UCSD-AML1 (cell line): ENCODE measurements at regions not wholly inside any gene's neighbourhood (a gene's known extent, or its start where the extent isn't known, plus 50 kb on each side); places are given as distances from the start of the nearest gene placed in this dataset.
"Not testable (repeated sequence)": the region's sequence is repeated elsewhere in the genome, so short reads cannot be mapped to it uniquely, and the experiment has no call there.

Experiments used
- DNase-seq: peaks from one replicate; lab custom pipeline; 2025; ENCODE audit not compliant: unreplicated experiment; lab: John Stamatoyannopoulos, UW

DNA sequence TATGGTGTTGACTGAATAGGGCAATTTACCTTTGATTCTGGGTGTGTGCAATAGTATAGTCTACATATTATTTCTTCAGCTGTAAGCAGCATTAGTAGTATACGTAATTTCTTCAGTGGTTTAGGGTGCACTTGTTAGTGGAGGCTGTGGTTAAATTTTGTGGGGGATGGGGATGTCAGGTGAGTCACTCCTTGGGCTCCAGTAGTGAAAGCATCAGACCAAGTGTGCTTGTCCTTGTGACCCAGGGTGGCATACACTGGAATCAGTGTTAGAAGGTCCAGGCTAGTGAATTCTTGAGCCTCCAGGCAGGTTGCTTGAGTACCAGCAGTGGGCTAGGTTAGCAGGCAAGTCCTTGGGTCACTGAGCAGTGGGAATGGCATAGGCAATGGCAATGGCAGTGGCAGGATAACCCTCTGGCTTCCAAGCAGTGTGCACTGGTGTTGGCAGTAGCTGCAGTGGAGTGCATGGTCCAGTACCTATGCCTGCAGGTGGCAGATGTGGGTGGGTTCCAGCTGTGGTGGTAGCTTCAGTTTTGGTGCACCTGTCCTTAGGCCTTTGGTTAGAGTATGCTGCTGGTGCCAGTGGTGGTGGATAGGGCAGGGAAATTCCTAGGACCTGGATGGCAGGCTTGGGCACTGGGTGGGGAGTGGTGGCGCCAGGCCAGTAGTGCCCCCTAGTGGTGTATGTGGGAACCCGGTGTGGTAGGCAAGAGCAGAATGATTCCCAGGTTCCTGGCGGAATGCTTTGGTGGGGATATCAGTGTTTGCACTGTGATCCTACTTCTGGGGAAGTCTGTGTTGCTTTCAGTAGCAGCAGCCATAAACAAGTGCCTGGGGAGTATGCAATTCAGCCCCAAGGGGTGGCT, 531.0 kb downstream of the SMARCA1 start:
- no peak for DNase-seq

DNA sequence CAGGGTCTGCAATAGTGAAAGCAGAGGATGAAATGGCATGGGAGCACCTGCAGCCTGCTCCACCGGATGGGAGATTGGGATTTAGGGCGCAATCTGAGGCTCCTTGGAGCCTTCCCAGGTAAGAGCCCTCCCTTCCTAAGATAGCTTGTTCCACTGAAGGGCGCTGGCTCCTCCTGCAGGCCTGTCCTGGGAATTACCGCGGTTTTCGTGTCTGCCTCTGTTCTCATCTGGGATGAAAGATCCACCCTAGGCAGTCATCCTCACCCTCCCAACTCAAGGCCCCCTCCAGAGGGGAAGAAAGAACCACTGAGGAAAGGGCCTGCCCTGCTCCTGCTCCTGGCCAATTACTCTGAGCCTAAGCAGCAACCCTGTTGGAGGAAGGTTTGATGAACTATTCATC, 547.5 kb downstream of the SMARCA1 start:
- peak; percentile 27 for DNase-seq

DNA sequence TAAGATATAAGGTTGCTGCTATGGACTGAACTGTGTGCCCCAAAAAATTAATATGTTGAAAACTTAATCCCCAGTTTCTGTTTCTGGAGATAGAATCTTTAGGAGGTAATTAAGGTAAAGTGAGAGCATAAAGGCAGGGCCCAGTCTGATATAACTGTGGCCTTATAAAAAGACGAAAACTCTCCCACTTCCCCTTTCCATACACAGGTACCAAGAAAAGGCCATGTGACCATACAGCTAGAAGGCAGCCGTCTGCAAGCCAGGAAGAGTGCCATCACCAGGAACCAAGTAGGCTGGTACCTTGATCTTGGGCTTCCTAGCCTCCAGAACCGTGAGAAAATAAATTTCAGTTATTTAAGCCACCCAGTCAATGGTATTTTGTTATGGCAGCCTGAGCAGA, 550.3 kb downstream of the SMARCA1 start:
- DNase-seq: no peak

DNA sequence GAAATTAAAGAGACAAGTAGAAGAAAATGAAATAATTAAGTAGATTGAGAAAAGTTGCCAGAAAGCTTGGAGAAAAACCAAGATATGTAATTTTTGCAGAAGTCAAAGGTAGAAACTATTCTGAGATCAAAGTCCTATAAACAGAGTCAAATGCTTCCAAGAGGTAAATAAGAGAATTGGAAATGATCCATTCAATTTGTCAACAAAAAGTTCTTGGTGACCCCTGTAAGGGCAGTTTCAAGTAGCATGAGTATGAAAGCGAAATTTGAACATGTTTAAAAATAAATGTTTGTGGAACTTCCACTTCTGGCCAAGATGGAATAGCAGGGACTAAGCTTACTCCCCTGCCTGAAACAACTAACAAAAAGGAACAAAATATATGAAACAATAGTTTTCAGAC, 562.0 kb downstream of the SMARCA1 start:
- no peak for DNase-seq

DNA sequence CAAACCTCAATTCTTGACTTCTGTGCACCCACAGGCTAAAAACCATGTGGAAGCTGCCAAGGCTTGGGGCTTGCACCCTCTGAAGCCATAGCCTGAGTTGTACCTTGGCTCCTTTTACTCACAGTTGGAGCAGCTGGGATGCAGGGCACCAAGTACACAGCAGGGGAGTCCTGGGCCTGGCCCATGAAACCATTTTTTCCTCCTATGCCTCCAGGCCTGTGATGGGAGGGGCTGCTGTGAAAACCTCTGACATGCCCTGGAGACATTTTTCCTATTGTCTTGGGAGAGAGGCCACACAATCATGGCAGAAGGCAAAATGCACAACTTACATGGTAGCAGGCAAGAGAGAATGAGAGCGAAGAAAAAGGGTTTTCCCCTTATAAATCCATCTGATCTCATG, 568.6 kb downstream of the SMARCA1 start:
- DNase-seq: not testable (repeated sequence)

DNA sequence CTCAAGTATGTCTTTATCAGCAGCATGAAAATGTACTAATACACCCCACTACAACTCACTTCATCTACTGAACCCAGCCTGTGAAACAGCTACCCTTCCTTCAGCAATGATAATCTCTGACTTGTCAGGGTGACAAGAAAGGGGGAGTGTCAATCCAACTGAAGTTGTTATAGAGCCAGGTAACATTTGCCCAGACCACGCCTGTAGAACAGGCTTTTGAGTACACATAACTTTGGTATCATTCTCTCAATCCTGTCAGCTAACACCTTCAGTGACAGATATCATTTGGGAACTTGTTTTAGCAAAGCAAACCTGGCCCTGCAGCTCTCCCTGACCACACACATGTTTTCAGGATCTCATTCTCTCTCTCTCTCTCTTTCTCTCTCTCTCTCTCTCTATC, 592.2 kb downstream of the SMARCA1 start:
- DNase-seq: no peak

DNA sequence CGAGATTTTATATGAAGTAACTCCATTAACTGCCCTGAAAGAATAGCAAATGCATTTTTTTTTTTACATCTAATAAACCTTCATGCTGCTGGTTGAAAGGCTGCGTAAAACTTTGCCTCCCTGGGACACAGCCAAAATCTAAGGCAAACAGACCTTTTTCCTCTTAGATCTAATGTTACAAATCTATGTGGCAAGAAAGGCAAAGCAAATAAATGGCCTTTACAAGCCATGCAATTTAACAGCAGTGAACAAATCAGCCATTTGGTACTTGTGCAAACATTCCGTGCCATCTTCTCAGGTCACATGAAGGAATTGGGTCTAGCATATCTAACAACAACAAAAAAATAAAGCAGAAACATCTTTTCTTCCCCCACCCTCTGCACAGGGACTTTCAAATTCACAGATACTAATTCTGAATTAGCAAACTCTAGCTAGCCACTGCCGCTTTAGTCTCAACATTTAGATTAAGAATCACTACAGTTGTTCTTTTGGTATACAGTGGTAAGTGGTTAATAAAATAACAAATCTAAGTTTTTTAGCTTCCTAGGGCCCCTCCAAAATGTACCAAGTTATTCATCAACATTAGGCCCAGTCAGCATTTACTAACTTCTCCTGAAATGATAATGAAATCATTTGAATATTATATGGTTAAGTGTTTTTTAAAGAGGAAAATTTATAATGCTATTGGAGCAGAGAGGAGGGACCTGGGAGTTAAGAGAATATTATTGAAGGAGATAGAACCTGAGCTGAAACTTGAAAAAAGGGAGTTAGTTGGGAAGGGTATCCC, 593.8 kb downstream of the SMARCA1 start:
- no peak for DNase-seq

DNA sequence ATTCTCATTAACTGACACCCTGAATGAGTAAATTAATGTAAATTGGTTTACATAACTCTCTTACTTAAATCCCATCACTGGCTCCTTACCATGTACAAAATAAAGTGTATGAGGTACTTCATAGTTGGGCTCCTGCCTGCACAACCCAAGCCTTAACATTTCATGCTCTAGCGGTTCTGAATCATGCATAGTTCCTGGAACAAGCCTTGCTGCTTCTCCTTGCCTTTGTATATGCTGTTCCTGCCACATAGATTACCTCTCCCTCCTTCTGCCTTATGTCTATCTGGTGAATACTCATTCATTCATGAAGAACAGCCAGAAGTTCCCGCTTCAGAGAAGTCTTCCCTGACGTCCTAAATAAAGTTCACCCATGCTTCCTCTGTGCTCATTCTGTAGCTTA, 594.7 kb downstream of the SMARCA1 start:
- no peak for DNase-seq

DNA sequence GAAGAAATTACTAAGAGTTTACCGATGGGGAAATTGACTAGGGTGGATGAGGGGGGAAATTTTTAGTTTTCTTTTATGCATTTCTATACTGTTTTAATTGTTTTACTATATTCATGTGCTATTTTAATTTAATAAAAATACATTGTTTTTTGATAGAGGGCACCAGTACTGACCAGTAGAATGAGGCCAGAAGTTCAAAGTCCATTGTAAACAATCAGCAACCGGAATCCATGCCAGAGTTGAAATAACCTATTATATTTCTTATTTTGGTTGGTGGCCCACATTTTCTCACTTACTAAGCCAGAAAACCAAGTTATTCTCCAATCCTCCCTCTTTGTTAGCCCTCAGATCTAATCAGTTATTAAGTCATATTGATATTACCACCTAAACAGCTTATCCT, 595.9 kb downstream of the SMARCA1 start:
- DNase-seq: no peak

DNA sequence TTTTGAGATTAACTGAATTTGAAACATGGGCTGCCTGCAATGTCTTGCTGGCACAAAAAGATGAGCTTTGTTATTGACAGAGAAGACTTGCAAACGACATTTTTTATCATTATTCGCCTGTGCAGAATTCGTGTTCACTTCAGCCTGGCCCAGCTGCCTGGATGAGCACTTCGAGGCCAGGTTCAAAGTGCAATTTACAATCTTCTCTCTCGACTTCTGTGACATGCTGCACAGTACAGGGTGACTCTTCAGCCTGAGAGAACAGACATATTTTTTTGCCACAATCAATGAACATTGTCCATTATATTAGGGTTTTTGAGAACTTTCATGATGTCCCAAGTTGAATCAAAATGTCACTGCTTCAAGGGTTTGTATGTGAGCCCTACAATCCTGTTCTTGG, 616.5 kb downstream of the SMARCA1 start:
- DNase-seq: no peak

DNA sequence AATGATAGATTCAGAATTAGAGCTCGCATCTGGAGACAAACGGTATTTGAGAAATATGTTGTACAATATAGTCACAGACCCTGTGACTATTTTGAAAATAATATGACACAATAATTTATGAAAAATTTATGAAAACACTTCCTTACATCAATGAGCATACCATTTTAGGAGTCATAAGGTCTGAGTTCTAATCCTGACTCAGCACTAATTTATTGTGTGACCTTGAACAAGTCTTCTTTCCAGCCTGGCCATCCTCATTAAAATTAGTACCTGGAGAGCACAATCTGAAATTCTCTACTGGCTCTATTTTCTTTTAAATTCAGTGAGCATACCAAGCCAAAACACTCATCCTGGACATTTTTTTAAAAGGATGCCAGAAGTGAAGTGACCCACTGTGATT, 622.3 kb downstream of the SMARCA1 start:
- no peak for DNase-seq

DNA sequence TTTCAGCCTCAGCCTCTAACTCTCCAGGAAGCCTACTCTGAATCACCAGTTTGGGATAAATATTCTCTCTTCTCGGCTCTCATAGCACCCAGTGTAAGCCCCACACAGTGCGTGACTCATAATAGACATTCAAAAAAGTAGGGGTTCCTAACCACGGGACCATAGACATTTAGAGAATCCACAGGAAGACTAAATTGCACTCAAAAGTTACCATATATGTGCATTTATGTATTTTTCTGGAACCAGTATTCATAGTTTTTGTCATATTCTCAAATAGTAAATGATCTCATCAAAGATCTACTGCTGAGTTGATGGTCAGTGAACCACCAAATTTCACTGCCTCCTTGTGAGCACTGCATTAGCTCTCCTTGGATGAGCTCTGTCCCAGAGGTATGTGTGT, 625.7 kb downstream of the SMARCA1 start:
- no peak for DNase-seq

DNA sequence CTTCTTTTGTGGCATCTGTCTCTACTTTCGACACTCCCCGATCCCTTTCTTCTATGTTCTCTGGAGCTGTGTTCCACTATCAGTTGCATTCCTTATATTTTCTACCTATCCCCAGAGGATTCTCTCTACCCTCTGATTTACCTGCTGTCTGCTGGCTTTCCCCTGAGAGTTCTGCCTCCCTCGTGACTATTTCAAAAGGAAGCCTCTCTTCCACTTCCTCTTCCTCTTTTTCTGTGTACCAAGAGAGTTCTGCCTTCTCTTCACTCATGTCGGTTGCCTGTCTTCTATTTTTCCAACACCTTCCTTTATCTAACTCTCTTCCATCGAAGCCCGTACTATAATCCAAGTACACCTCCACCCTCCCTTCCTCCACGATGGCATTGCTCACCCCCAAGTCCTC, 631.7 kb downstream of the SMARCA1 start:
- no peak for DNase-seq

DNA sequence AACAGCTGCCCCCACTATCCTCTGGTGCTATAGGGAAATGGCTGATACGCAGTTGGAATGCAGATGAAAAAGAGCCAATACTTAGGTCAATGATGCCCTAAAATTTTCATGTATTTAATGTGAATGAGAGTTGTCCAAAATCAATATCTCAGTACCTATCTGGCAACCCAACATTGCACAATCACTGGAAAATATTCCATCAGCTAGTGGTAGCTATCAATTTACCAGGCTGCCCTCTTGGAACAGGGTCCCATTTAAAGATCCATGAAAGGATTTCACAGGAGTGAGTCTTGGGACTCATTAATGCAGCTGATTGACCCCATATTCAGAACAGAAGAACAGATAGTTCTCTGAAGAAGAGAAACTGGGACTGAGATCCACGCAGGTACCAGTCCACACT, 638.9 kb downstream of the SMARCA1 start:
- DNase-seq: no peak

DNA sequence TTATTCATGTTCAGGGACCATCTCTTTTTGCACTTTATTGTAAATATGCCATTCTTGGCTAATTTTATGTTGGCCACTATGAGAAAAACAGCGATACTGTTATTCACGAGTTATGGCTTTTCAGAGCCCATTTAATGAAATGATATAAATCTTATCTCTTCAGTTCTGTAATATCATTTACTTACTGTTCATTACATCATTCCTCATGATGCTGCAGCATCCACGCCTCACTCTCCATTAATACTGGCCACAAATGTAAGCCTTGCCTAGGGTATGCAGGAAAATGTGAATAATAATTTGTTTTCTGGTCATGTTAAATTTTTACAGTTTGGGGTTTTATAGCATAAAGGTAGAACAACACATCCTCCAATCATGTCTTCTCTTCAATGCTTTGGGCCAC, 639.6 kb downstream of the SMARCA1 start:
- no peak for DNase-seq

DNA sequence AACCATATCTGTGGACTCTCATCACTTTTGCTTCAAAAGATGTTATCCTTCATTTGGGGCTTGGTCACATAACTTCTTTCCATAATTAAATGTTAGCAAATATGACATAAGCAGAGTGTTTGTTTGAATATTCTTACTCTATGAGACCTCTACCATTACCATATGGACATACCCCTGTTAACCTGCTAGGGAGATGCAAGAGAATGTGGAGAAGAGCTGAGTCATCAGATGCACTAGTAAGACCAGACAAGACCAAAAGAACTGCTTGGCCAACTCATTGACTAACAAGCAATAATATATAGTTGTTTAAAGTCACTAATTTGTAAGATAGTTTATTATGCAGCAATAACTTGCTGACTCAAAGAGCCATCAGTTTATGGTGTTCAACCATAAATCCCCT, 652.9 kb downstream of the SMARCA1 start:
- no peak for DNase-seq

DNA sequence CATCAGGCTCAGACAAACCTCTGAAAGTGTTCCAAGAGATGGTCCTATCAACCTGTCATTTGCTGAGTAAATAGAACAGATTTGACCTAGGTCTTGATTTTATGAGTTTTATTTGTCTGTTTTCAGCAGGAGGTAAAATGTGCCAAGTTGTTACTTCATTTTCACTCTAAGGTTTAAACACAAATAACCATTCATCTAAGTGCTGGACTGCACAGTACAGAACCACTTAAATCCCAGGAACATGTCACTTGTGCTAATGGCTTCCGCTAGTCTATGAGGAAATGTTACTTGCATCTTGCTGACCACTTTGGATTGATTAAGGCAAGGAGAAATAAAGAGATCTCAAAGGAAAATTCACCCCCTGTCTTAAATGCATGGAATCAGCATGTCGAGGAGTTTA, 660.7 kb downstream of the SMARCA1 start:
- no peak for DNase-seq

DNA sequence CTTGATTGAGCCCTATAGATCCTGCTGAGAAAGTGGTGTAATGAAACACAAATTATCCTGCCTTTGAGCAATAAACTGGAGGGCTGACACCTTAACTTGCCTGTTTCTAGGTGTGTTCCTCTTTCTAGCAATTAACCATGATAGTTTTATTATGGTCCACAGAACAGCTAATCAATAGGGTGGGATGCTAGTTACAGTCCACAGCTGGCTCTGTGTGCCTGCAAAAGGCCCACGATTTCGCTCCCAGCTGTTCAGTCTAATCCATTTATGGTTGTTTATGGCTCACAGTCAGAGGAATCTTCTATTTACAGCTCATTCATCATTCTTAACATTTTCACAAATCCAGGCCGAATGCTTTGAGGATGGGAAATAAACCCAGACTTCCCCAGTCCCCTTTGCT, 674.9 kb downstream of the SMARCA1 start:
- no peak for DNase-seq

DNA sequence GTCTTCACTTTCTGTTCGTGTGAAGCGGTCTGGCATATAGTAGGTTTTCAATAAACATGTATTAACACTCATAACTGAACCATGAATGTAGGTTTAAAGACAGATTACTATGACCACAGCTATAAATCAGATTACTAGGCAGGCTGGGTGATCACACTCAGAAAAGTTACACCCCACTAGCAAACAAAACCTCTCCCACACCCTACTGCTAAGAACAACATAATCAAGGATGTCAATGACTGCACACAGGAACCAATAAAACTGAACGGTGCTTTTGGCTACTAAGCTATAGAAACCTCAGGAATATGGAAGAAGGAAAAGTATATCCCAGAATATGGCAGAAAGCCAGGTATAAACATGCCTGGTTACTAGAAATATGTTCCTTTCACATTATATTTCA, 676.9 kb downstream of the SMARCA1 start:
- DNase-seq: no peak

DNA sequence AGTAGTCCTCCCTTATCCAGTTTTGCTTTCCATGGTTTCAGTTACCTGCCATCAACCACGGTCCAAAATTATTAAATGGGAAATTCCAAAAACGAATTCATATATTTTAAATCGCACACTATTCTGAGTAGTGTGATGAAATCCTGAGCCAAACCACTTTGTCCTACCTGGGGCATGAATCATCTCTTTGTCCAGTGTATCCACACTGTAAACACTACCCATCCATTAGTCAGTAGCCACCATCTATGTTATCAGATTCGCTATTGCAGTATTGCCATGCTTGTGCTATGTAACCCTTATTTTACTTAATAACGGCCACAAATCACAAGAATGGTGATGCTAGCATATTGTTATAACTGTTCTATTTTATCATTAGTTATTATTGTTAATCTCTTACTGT, 704.6 kb downstream of the SMARCA1 start:
- DNase-seq: no peak

DNA sequence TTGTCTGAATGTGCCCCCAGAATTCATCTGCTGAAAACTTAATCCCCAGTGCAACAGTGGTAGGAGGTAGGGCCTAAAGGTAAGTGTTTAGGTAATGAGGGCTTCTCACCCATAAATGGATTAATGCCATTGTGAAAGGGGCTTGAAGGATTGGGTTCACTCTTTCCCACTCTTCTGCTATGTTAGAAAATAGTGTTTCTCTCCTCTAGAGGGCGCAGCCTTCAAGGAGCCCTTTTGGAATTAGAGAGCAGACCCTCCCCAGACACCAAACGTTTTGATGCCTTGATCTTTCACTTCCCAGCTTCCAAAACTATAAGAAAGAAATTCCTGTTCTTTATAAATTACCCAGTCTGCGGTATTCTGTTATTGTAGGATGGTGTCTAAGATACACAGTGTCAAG, 706.4 kb downstream of the SMARCA1 start:
- DNase-seq: no peak

DNA sequence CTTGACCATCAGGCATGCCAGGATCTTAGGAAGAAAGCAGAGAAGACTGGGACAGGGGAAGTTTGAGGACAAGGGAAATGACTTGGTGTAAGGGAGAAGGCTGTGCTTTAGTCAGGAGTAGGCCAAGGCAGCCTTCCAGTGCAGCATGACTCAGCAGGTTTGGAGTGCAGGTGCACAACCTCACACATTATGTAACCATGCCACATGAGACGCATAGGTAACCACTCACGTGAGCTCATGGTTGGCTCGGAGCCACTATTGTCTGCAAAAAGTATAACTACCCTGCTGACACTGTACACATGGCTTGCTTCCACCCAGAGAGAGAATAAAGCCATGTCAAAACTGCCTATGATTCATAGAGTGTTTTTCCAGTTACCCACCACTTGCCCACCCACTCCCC, 715.9 kb downstream of the SMARCA1 start:
- no peak for DNase-seq
